H9 (cell line): ENCODE measurements at regions not wholly inside any gene's neighbourhood (a gene's known extent, or its start where the extent isn't known, plus 50 kb on each side); places are given as distances from the start of the nearest gene placed in this dataset.
"Not testable (repeated sequence)": the region's sequence is repeated elsewhere in the genome, so short reads cannot be mapped to it uniquely, and the experiment has no call there.

Experiments used
- DNase-seq: peaks from one replicate; pipeline ENCODE4 v3.0.0-alpha.2; 2017
- H2AFZ ChIP-seq: one replicate; pipeline ENCODE4 v1.6.1; 2013; ENCODE audit warnings: mild to moderate bottlenecking, low read length, control low read depth, moderate library complexity
- H2AK5ac ChIP-seq: 2 replicates; pipeline ENCODE4 v1.6.1; 2013; ENCODE audit warnings: low read length, control low read depth, mixed read lengths; ENCODE audit not compliant: insufficient read length
- H2BK120ac ChIP-seq: one replicate; pipeline ENCODE4 v1.6.1; 2013; ENCODE audit warnings: low read depth, mild to moderate bottlenecking, low read length, control low read depth, inconsistent platforms; ENCODE audit not compliant: poor library complexity, severe bottlenecking
- H2BK12ac ChIP-seq: 2 replicates; pipeline ENCODE4 v1.6.1; 2013; ENCODE audit warnings: low read length, control low read depth, mixed read lengths, low read depth; ENCODE audit not compliant: insufficient read length
- H2BK15ac ChIP-seq: 2 replicates; pipeline ENCODE4 v1.6.1; 2013; ENCODE audit warnings: low read depth, low read length, control low read depth
- H2BK20ac ChIP-seq: one replicate; pipeline ENCODE4 v1.6.1; 2013; ENCODE audit warnings: low read depth, mild to moderate bottlenecking, low read length, control low read depth, inconsistent platforms; ENCODE audit not compliant: poor library complexity, severe bottlenecking
- H2BK5ac ChIP-seq: 2 replicates; pipeline ENCODE4 v1.6.1; 2013; ENCODE audit warnings: low read length, control low read depth, mixed read lengths; ENCODE audit not compliant: insufficient read length
- H3K14ac ChIP-seq: 2 replicates; pipeline ENCODE4 v1.6.1; 2013; ENCODE audit warnings: low read length, control low read depth; ENCODE audit not compliant: insufficient read depth
- H3K18ac ChIP-seq: 2 replicates; pipeline ENCODE4 v1.6.1; 2013; ENCODE audit warnings: low read depth, mild to moderate bottlenecking, mixed read lengths, low read length, control low read depth; ENCODE audit not compliant: insufficient read length
- H3K23ac ChIP-seq: 2 replicates; pipeline ENCODE4 v1.6.1; 2013; ENCODE audit warnings: low read length, control low read depth, mixed read lengths, low read depth; ENCODE audit not compliant: insufficient read length
- H3K23me2 ChIP-seq: 2 replicates; pipeline ENCODE4 v1.6.1; 2013; ENCODE audit warnings: low read depth, mild to moderate bottlenecking, mixed read lengths, low read length, control low read depth; ENCODE audit not compliant: insufficient read length, poor library complexity, severe bottlenecking
- H3K27ac ChIP-seq: 2 replicates; pipeline ENCODE4 v1.5.1; 2013; ENCODE audit warnings: low read length, control low read depth, mixed read lengths, low read depth; ENCODE audit not compliant: insufficient read length
- H3K27me3 ChIP-seq: 2 replicates; pipeline ENCODE4 v1.6.1; 2013; ENCODE audit warnings: low read length, control low read depth, inconsistent platforms; ENCODE audit not compliant: insufficient read depth
- H3K4ac ChIP-seq: 2 replicates; pipeline ENCODE4 v1.6.1; 2013; ENCODE audit warnings: low read depth, mild to moderate bottlenecking, control low read depth, inconsistent platforms, low read length, moderate library complexity
- H3K4me1 ChIP-seq: 2 replicates; pipeline ENCODE4 v1.6.1; 2013; ENCODE audit warnings: low read length, control low read depth, inconsistent platforms; ENCODE audit not compliant: insufficient read depth
- H3K4me2 ChIP-seq: 2 replicates; pipeline ENCODE4 v1.6.1; 2013; ENCODE audit warnings: low read length, control low read depth, mixed read lengths; ENCODE audit not compliant: insufficient read length, insufficient read depth
- H3K56ac ChIP-seq: 2 replicates; pipeline ENCODE4 v1.6.1; 2013; ENCODE audit warnings: low read depth, mild to moderate bottlenecking, mixed read lengths, low read length, control low read depth; ENCODE audit not compliant: insufficient read length
- H3K79me1 ChIP-seq: 2 replicates; pipeline ENCODE4 v1.6.1; 2013; ENCODE audit warnings: low read depth, mild to moderate bottlenecking, moderate library complexity, low read length, control low read depth, inconsistent platforms; ENCODE audit not compliant: insufficient read depth, poor library complexity, severe bottlenecking
- H3K79me2 ChIP-seq: 2 replicates; pipeline ENCODE4 v1.6.1; 2013; ENCODE audit warnings: low read length, control low read depth, inconsistent platforms; ENCODE audit not compliant: insufficient read depth
- H3K9ac ChIP-seq: 2 replicates; pipeline ENCODE4 v1.6.1; 2013; ENCODE audit warnings: low read length, control low read depth, mixed read lengths; ENCODE audit not compliant: insufficient read length; ENCODE audit errors: extremely low read depth
- H3K9me3 ChIP-seq: one replicate; pipeline ENCODE4 v1.6.1; 2013; ENCODE audit warnings: low read depth, low read length, inconsistent platforms; ENCODE audit not compliant: control insufficient read depth
- H3T11ph ChIP-seq: one replicate; pipeline ENCODE4 v1.6.1; 2013; ENCODE audit warnings: mild to moderate bottlenecking, low read length, control low read depth, inconsistent platforms
- H4K20me1 ChIP-seq: one replicate; pipeline ENCODE4 v1.6.1; 2013; ENCODE audit not compliant: control insufficient read depth, insufficient read length, insufficient read depth
- H4K5ac ChIP-seq: 2 replicates; pipeline ENCODE4 v1.6.1; 2013; ENCODE audit warnings: low read depth, mild to moderate bottlenecking, mixed read lengths, low read length, control low read depth; ENCODE audit not compliant: insufficient read length
- H4K8ac ChIP-seq: replicated peaks from 2 replicates; pipeline ENCODE4 v1.6.1; 2013; ENCODE audit warnings: low read length, control low read depth, mixed read lengths, low read depth; ENCODE audit not compliant: insufficient read length
- H4K91ac ChIP-seq: 2 replicates; pipeline ENCODE4 v1.6.1; 2013; ENCODE audit warnings: low read depth, mild to moderate bottlenecking, moderate library complexity, mixed read lengths, low read length, control low read depth; ENCODE audit not compliant: insufficient read length
- H3K27ac Mint-ChIP-seq, 3 experiments: 2 replicates in 2 of 3; 3 replicates in 1 of 3; pipeline ENCODE4 v1.8.0; 2020 to 2021; ENCODE audit warnings: mixed read lengths in 3 of 3, mild to moderate bottlenecking in 1 of 3, moderate library complexity in 1 of 3
- H3K27me3 Mint-ChIP-seq: 2 replicates; pipeline ENCODE4 v1.8.0; 2021; ENCODE audit warnings: low read depth, mild to moderate bottlenecking, moderate library complexity, mixed read lengths
- H3K36me3 Mint-ChIP-seq, 3 experiments: 2 replicates in 2 of 3; 3 replicates in 1 of 3; pipeline ENCODE4 v1.8.0; 2020 to 2021; ENCODE audit warnings: low read depth in 3 of 3, mixed read lengths in 3 of 3; ENCODE audit not compliant: insufficient read depth in 1 of 3
- H3K4me1 Mint-ChIP-seq, 2 experiments: 2 replicates each; pipeline ENCODE4 v1.8.0; 2020; ENCODE audit warnings: mixed read lengths in 2 of 2
- H3K4me3 Mint-ChIP-seq, 2 experiments: 2 replicates in 1 of 2; 3 replicates in 1 of 2; pipeline ENCODE4 v1.8.0; 2020 to 2021; ENCODE audit warnings: mild to moderate bottlenecking in 2 of 2, mixed read lengths in 2 of 2, moderate library complexity in 1 of 2
- H3K9me3 Mint-ChIP-seq, 2 experiments: 2 replicates in 1 of 2; 3 replicates in 1 of 2; pipeline ENCODE4 v1.8.0; 2020; ENCODE audit warnings: mild to moderate bottlenecking in 2 of 2, mixed read lengths in 2 of 2, moderate library complexity in 1 of 2
- WGBS: extraction: QIAGEN DNeasy Blood & Tissue Kit; methylation state at CpG from one replicate; pipeline ENCODE4 v1.1.7; 2013; ENCODE audit warnings: missing lambda C conversion rate, low lambda C conversion rate, mixed read lengths; ENCODE audit not compliant: insufficient read length; ENCODE audit errors: extremely low coverage; 5-methylcytosine and 5-hydroxymethylcytosine counted together

DNA sequence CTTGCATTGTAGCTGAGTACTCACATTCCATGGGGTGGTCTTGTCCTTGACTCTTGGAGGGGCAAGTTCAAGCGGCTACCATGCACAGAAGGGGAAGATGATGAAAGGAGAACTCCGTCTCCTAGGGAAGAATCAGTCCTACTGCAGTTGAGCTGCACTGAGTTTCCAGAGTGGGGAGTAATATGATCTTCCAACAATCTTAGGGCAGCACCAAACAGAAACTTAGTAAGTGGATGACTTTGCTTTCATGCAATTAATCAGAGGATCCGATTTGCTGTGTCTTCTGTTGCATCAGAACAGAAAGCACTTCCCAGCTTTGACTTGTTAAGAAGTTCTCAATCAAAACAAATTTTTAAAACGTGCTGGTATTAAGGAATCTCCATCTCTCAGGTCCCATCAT lies 2727.6 kb upstream of the TPTE start:
- H2AK5ac ChIP-seq, H3K14ac ChIP-seq, H3K9me3 ChIP-seq, H2BK15ac ChIP-seq, H4K20me1 ChIP-seq, H4K91ac ChIP-seq, H3K4ac ChIP-seq, H3K4me2 ChIP-seq, H2BK12ac ChIP-seq, H3K9me3 Mint-ChIP-seq, DNase-seq, H3K23ac ChIP-seq, H4K5ac ChIP-seq, H3K79me1 ChIP-seq, H2BK120ac ChIP-seq, H3K27ac ChIP-seq, H3K79me2 ChIP-seq, H2BK20ac ChIP-seq, H3K27ac Mint-ChIP-seq, H3K23me2 ChIP-seq, H3K27me3 Mint-ChIP-seq, H3K36me3 Mint-ChIP-seq, H3K27me3 ChIP-seq, H3K4me1 Mint-ChIP-seq, H3K18ac ChIP-seq, H3K4me3 Mint-ChIP-seq, H3T11ph ChIP-seq, H3K56ac ChIP-seq, H3K9ac ChIP-seq, H2AFZ ChIP-seq, H3K4me1 ChIP-seq, H2BK5ac ChIP-seq, H4K8ac ChIP-seq: not testable (repeated sequence)
- WGBS, result no CpG with 5 or more reads among the region's 4 CpGs

GRCh38 chr21:7797328-7797727 lies 2724.1 kb upstream of the TPTE start:
- H2BK15ac ChIP-seq, H2BK12ac ChIP-seq, H3K18ac ChIP-seq, H3K56ac ChIP-seq, H4K91ac ChIP-seq, H3K36me3 Mint-ChIP-seq, H3K27me3 ChIP-seq, H3K27me3 Mint-ChIP-seq, H2BK120ac ChIP-seq, H3K27ac ChIP-seq, H2BK20ac ChIP-seq, H4K5ac ChIP-seq, H4K8ac ChIP-seq, H3T11ph ChIP-seq, H2BK5ac ChIP-seq, H3K4me2 ChIP-seq, H3K23me2 ChIP-seq, H3K9me3 Mint-ChIP-seq, H3K4me1 Mint-ChIP-seq, H3K23ac ChIP-seq, H3K79me2 ChIP-seq, DNase-seq, H2AFZ ChIP-seq, H4K20me1 ChIP-seq, H3K4me1 ChIP-seq, H3K27ac Mint-ChIP-seq, H3K79me1 ChIP-seq, H3K4ac ChIP-seq, H3K9me3 ChIP-seq, H3K14ac ChIP-seq, H2AK5ac ChIP-seq, H3K4me3 Mint-ChIP-seq, H3K9ac ChIP-seq: not testable (repeated sequence)
- no CpG with 5 or more reads among the region's 8 CpGs for WGBS
